ENCODE measurements at regions not wholly inside any gene's neighbourhood (a gene's known extent, or its start where the extent isn't known, plus 50 kb on each side); places are given as distances from the start of the nearest gene placed in this dataset.

- H3K27ac Mint-ChIP-seq = no peak overlapping the region
- ChIA-PET POLR2A (interaction anchor here in 1 of 2 donors (0.6 kb wide), 1 partner anchor 56 kb away, joined by 3 read pairs; no protein-coding TSS in a partner anchor), CTCF (no interaction called here)
These were observed 942.6 kb upstream of the PRMT6 start for GRCh38 chr1:106113851-106114250.

GRCh38 chr1:106120789-106121188, 935.7 kb upstream of the PRMT6 start:
- no peak overlapping the region for H3K27ac ChIP-seq (ENCODE audit: low read length)
- H3K36me3 Mint-ChIP-seq = no peaks in the 10 kb centered on the region
- no peaks in the 10 kb centered on the region for H3K27me3 Mint-ChIP-seq
- H3K4me3 ChIP-seq (ENCODE audit: control insufficient read depth in 1 of 2, extremely low read depth in 1 of 2, low read length in 1 of 2) = no peak overlapping the region
- H3K36me3 ChIP-seq (ENCODE audit: control insufficient read depth in 2 of 2, extremely low read depth in 1 of 2, insufficient read depth in 1 of 2, low read length in 1 of 2) = no peaks in the 10 kb centered on the region
- no peaks in the 10 kb centered on the region for H3K4me1 ChIP-seq (ENCODE audit: control insufficient read depth in 1 of 2, extremely low read depth in 1 of 2, insufficient read depth in 2 of 2, low read length in 2 of 2)
- no peaks in the 10 kb centered on the region for H3K4me1 Mint-ChIP-seq
- H3K9me3 Mint-ChIP-seq = peaks cover 0 to 9% (median 9%) of the 10 kb centered on the region in 3 donors
- H3K27ac Mint-ChIP-seq = no peak overlapping the region
- no peak overlapping the region for H3K4me3 Mint-ChIP-seq
- WGBS (ENCODE audit: insufficient coverage) = 71% methylated on average over 1 of the region's 2 CpGs
- no peaks in the 10 kb centered on the region for H3K27me3 ChIP-seq (replicated peaks in 1 of 2; ENCODE audit: control insufficient read depth in 2 of 2, extremely low read depth in 1 of 2, insufficient read depth in 2 of 2, low read length in 1 of 2)
- no peaks in the 10 kb centered on the region for H3K9me3 ChIP-seq
- no peak for DNase-seq
- ATAC-seq (replicated peaks in 1 of 4) = no peak
- POLR2A ChIA-PET = no interaction called here
- CTCF ChIA-PET = no interaction called here

More at GRCh38 chr1:106113851-106114250, 942.6 kb upstream of the PRMT6 start:
- Mint-ChIP-seq H3K4me3 (no peak overlapping the region), H3K9me3 (peaks cover 0 to 25% (median 15%) of the 10 kb centered on the region in 3 donors), H3K36me3 (no peaks in the 10 kb centered on the region), H3K4me1 (no peaks in the 10 kb centered on the region), H3K27me3 (no peaks in the 10 kb centered on the region)
- no peaks in the 10 kb centered on the region for H3K36me3 ChIP-seq (ENCODE audit: control insufficient read depth in 2 of 2, extremely low read depth in 1 of 2, insufficient read depth in 1 of 2, low read length in 1 of 2)
- no peak for ATAC-seq (replicated peaks in 1 of 4)
- no peaks in the 10 kb centered on the region for H3K4me1 ChIP-seq (ENCODE audit: control insufficient read depth in 1 of 2, extremely low read depth in 1 of 2, insufficient read depth in 2 of 2, low read length in 2 of 2)
- H3K9me3 ChIP-seq = no peaks in the 10 kb centered on the region
- DNase-seq = no peak
- WGBS (ENCODE audit: insufficient coverage) = no CpG with 5 or more reads among the region's 2 CpGs
- no peak overlapping the region for H3K27ac ChIP-seq (ENCODE audit: low read length)
- no peak overlapping the region for H3K4me3 ChIP-seq (ENCODE audit: control insufficient read depth in 1 of 2, extremely low read depth in 1 of 2, low read length in 1 of 2)
- H3K27me3 ChIP-seq (replicated peaks in 1 of 2; ENCODE audit: control insufficient read depth in 2 of 2, extremely low read depth in 1 of 2, insufficient read depth in 2 of 2, low read length in 1 of 2) = no peaks in the 10 kb centered on the region

GRCh38 chr1:106121728-106122127, 934.7 kb upstream of the PRMT6 start:
- Histone ChIP-seq H3K4me1 (ENCODE audit: control insufficient read depth in 1 of 2, extremely low read depth in 1 of 2, insufficient read depth in 2 of 2, low read length in 2 of 2) (no peaks in the 10 kb centered on the region), H3K36me3 (ENCODE audit: control insufficient read depth in 2 of 2, extremely low read depth in 1 of 2, insufficient read depth in 1 of 2, low read length in 1 of 2) (no peaks in the 10 kb centered on the region), H3K9me3 (no peaks in the 10 kb centered on the region), H3K4me3 (ENCODE audit: control insufficient read depth in 1 of 2, extremely low read depth in 1 of 2, low read length in 1 of 2) (no peak overlapping the region), H3K27me3 (replicated peaks in 1 of 2; ENCODE audit: control insufficient read depth in 2 of 2, extremely low read depth in 1 of 2, insufficient read depth in 2 of 2, low read length in 1 of 2) (no peaks in the 10 kb centered on the region), H3K27ac (ENCODE audit: low read length) (no peak overlapping the region)
- DNase-seq = no peak
- Mint-ChIP-seq H3K36me3 (no peaks in the 10 kb centered on the region), H3K4me3 (no peak overlapping the region), H3K4me1 (no peaks in the 10 kb centered on the region), H3K27me3 (no peaks in the 10 kb centered on the region), H3K9me3 (peaks cover 1 to 12% (median 9%) of the 10 kb centered on the region in 3 donors), H3K27ac (no peak overlapping the region)
- ChIA-PET CTCF (no interaction called here), POLR2A (no interaction called here)
- no peak for ATAC-seq (replicated peaks in 1 of 4)
- 91% methylated on average over 5 of the region's 6 CpGs for WGBS (ENCODE audit: insufficient coverage)

GRCh38 chr1:106134561-106134960, 921.9 kb upstream of the PRMT6 start:
- Histone ChIP-seq H3K4me3 (ENCODE audit: control insufficient read depth in 1 of 2, extremely low read depth in 1 of 2, low read length in 1 of 2) (no peak overlapping the region), H3K9me3 (no peaks in the 10 kb centered on the region), H3K27me3 (replicated peaks in 1 of 2; ENCODE audit: control insufficient read depth in 2 of 2, extremely low read depth in 1 of 2, insufficient read depth in 2 of 2, low read length in 1 of 2) (no peaks in the 10 kb centered on the region), H3K36me3 (ENCODE audit: control insufficient read depth in 2 of 2, extremely low read depth in 1 of 2, insufficient read depth in 1 of 2, low read length in 1 of 2) (no peaks in the 10 kb centered on the region), H3K27ac (ENCODE audit: low read length) (no peak overlapping the region), H3K4me1 (ENCODE audit: control insufficient read depth in 1 of 2, extremely low read depth in 1 of 2, insufficient read depth in 2 of 2, low read length in 2 of 2) (no peaks in the 10 kb centered on the region)
- no peak overlapping the region for H3K4me3 Mint-ChIP-seq
- peaks cover 9 to 27% (median 10%) of the 10 kb centered on the region in 3 donors for H3K9me3 Mint-ChIP-seq
- ChIA-PET POLR2A (no interaction called here), CTCF (no interaction called here)
- no peaks in the 10 kb centered on the region for H3K36me3 Mint-ChIP-seq
- ATAC-seq (replicated peaks in 1 of 4) (no peak), DNase-seq (no peak)
- no peaks in the 10 kb centered on the region for H3K4me1 Mint-ChIP-seq
- no peak overlapping the region for H3K27ac Mint-ChIP-seq
- no peaks in the 10 kb centered on the region for H3K27me3 Mint-ChIP-seq
- no CpG with 5 or more reads among the region's 3 CpGs for WGBS (ENCODE audit: insufficient coverage)

- POLR2A ChIA-PET = no interaction called here
- Histone ChIP-seq H3K27ac (ENCODE audit: low read length) (no peak overlapping the region), H3K9me3 (peaks cover 2% of the 10 kb centered on the region), H3K36me3 (ENCODE audit: control insufficient read depth in 2 of 2, extremely low read depth in 1 of 2, insufficient read depth in 1 of 2, low read length in 1 of 2) (no peaks in the 10 kb centered on the region), H3K4me1 (ENCODE audit: control insufficient read depth in 1 of 2, extremely low read depth in 1 of 2, insufficient read depth in 2 of 2, low read length in 2 of 2) (no peaks in the 10 kb centered on the region), H3K4me3 (ENCODE audit: control insufficient read depth in 1 of 2, extremely low read depth in 1 of 2, low read length in 1 of 2) (no peak overlapping the region), H3K27me3 (replicated peaks in 1 of 2; ENCODE audit: control insufficient read depth in 2 of 2, extremely low read depth in 1 of 2, insufficient read depth in 2 of 2, low read length in 1 of 2) (no peaks in the 10 kb centered on the region)
- ATAC-seq (replicated peaks in 1 of 4) (no peak), DNase-seq (no peak)
- Mint-ChIP-seq H3K4me3 (no peak overlapping the region), H3K4me1 (no peaks in the 10 kb centered on the region), H3K27me3 (no peaks in the 10 kb centered on the region), H3K27ac (no peak overlapping the region), H3K9me3 (peaks cover 4 to 14% (median 8%) of the 10 kb centered on the region in 3 donors), H3K36me3 (no peaks in the 10 kb centered on the region)
- WGBS (ENCODE audit: insufficient coverage) = no CpG with 5 or more reads among the region's 5 CpGs
- CTCF ChIA-PET = no interaction called here
These were observed 883.4 kb upstream of the PRMT6 start for GRCh38 chr1:106173101-106173500.

- no peak overlapping the region for H3K4me3 Mint-ChIP-seq
- Histone ChIP-seq H3K36me3 (ENCODE audit: control insufficient read depth in 2 of 2, extremely low read depth in 1 of 2, insufficient read depth in 1 of 2, low read length in 1 of 2) (no peaks in the 10 kb centered on the region), H3K4me3 (ENCODE audit: control insufficient read depth in 1 of 2, extremely low read depth in 1 of 2, low read length in 1 of 2) (no peak overlapping the region), H3K27me3 (replicated peaks in 1 of 2; ENCODE audit: control insufficient read depth in 2 of 2, extremely low read depth in 1 of 2, insufficient read depth in 2 of 2, low read length in 1 of 2) (no peaks in the 10 kb centered on the region), H3K9me3 (no peaks in the 10 kb centered on the region), H3K27ac (ENCODE audit: low read length) (no peak overlapping the region), H3K4me1 (ENCODE audit: control insufficient read depth in 1 of 2, extremely low read depth in 1 of 2, insufficient read depth in 2 of 2, low read length in 2 of 2) (no peaks in the 10 kb centered on the region)
- ATAC-seq (replicated peaks in 1 of 4) = no peak
- H3K27ac Mint-ChIP-seq = no peak overlapping the region
- H3K27me3 Mint-ChIP-seq = no peaks in the 10 kb centered on the region
- H3K9me3 Mint-ChIP-seq = peaks cover 11 to 26% (median 12%) of the 10 kb centered on the region in 3 donors
- no peak for DNase-seq
- no peaks in the 10 kb centered on the region for H3K36me3 Mint-ChIP-seq
- no peaks in the 10 kb centered on the region for H3K4me1 Mint-ChIP-seq
- CTCF ChIA-PET = no interaction called here
- POLR2A ChIA-PET = no interaction called here
These were observed 877.7 kb upstream of the PRMT6 start for GRCh38 chr1:106178791-106179190.

- Mint-ChIP-seq H3K36me3 (no peaks in the 10 kb centered on the region), H3K27ac (no peak overlapping the region), H3K27me3 (no peaks in the 10 kb centered on the region), H3K9me3 (peaks cover 20 to 33% (median 21%) of the 10 kb centered on the region in 3 donors), H3K4me1 (no peaks in the 10 kb centered on the region), H3K4me3 (no peak overlapping the region)
- no peaks in the 10 kb centered on the region for H3K27me3 ChIP-seq (replicated peaks in 1 of 2; ENCODE audit: control insufficient read depth in 2 of 2, extremely low read depth in 1 of 2, insufficient read depth in 2 of 2, low read length in 1 of 2)
- ATAC-seq (replicated peaks in 1 of 4) (no peak), DNase-seq (no peak)
- no peaks in the 10 kb centered on the region for H3K9me3 ChIP-seq
- no peak overlapping the region for H3K27ac ChIP-seq (ENCODE audit: low read length)
- H3K36me3 ChIP-seq (ENCODE audit: control insufficient read depth in 2 of 2, extremely low read depth in 1 of 2, insufficient read depth in 1 of 2, low read length in 1 of 2) = no peaks in the 10 kb centered on the region
- no peaks in the 10 kb centered on the region for H3K4me1 ChIP-seq (ENCODE audit: control insufficient read depth in 1 of 2, extremely low read depth in 1 of 2, insufficient read depth in 2 of 2, low read length in 2 of 2)
- ChIA-PET POLR2A (no interaction called here), CTCF (no interaction called here)
- H3K4me3 ChIP-seq (ENCODE audit: control insufficient read depth in 1 of 2, extremely low read depth in 1 of 2, low read length in 1 of 2) = no peak overlapping the region
These were observed 874.6 kb upstream of the PRMT6 start for GRCh38 chr1:106181866-106182265.
